Caco-2 (cell line): ENCODE measurements at regions not wholly inside any gene's neighbourhood (a gene's known extent, or its start where the extent isn't known, plus 50 kb on each side); places are given as distances from the start of the nearest gene placed in this dataset.

Experiments used
- BruUV-seq: library from RNA; stranded (reverse); fragments of 400-500 nt; replicated peaks from 2 replicates; lab custom pipeline; 2021; lab: Mats Ljungman, UMichigan
- CTCF ChIA-PET: fragments of 300-600 bp; sonication (Branson Sonifier 250); formaldehyde crosslinking; loops from one replicate; lab custom pipeline; 2022; ENCODE audit warnings: antibody characterized with exemption; lab: Charles Lee
- POLR2A ChIA-PET: fragments of 300-600 bp; sonication (Branson Sonifier 250); formaldehyde crosslinking; loops from one replicate; lab custom pipeline; 2022; ENCODE audit warnings: antibody characterized with exemption; lab: Charles Lee
- DNase-seq, 2 experiments: peaks; one replicate each; pipeline versions ENCODE4 v3.0.0 to v3.0.0-alpha.2; 2020 to 2022
- H3K27me3 ChIP-seq: replicated peaks from 2 replicates; pipeline ENCODE4 v1.6.0; 2011; ENCODE audit warnings: low read length; ENCODE audit not compliant: control insufficient read depth, insufficient read depth
- H3K36me3 ChIP-seq: 2 replicates; pipeline ENCODE4 v1.5.1; 2011; ENCODE audit warnings: low read length; ENCODE audit not compliant: control insufficient read depth, insufficient read depth
- H3K4me1 ChIP-seq: fragments of 250-450 bp; sonication (Bioruptor Pico); 2 replicates; pipeline ENCODE4 v1.5.1; 2020; ENCODE audit warnings: mild to moderate bottlenecking
- H3K4me3 ChIP-seq: 2 replicates; pipeline ENCODE4 v1.5.1; 2011; ENCODE audit warnings: low read depth, mild to moderate bottlenecking, control low read depth, low read length
- H3K9me3 ChIP-seq: fragments of 250-450 bp; sonication (Bioruptor Pico); 2 replicates; pipeline ENCODE4 v1.5.1; 2020; ENCODE audit warnings: mild to moderate bottlenecking, moderate library complexity
- H3K27ac Mint-ChIP-seq: one replicate; pipeline ENCODE4 v1.8.0; 2022; ENCODE audit warnings: mixed read lengths; ENCODE audit not compliant: unreplicated experiment
- H3K27me3 Mint-ChIP-seq: one replicate; pipeline ENCODE4 v1.8.0; 2022; ENCODE audit warnings: mixed read lengths; ENCODE audit not compliant: insufficient read depth, unreplicated experiment
- H3K36me3 Mint-ChIP-seq: one replicate; pipeline ENCODE4 v1.8.0; 2022; ENCODE audit warnings: mild to moderate bottlenecking, mixed read lengths; ENCODE audit not compliant: insufficient read depth, unreplicated experiment
- H3K4me1 Mint-ChIP-seq: one replicate; pipeline ENCODE4 v1.8.0; 2022; ENCODE audit warnings: low read depth, mixed read lengths; ENCODE audit not compliant: unreplicated experiment
- H3K4me3 Mint-ChIP-seq: one replicate; pipeline ENCODE4 v1.8.0; 2022; ENCODE audit warnings: mild to moderate bottlenecking, moderate library complexity, mixed read lengths; ENCODE audit not compliant: unreplicated experiment
- H3K9me3 Mint-ChIP-seq: one replicate; pipeline ENCODE4 v1.8.0; 2022; ENCODE audit warnings: mixed read lengths; ENCODE audit not compliant: unreplicated experiment
- CTCF ChIP-seq, 2 experiments: fragments of 200-600 bp in 1 of 2; IDR thresholded peaks; 1 replicate in 1 of 2; 2 replicates in 1 of 2; pipeline versions ENCODE4 v1.5.1 to v1.8.0; 2011 to 2022; ENCODE audit warnings: antibody characterized with exemption in 1 of 2, control low read depth in 1 of 2, inconsistent platforms in 1 of 2, low read depth in 1 of 2, low read length in 1 of 2, mild to moderate bottlenecking in 1 of 2, moderate library complexity in 1 of 2; ENCODE audit not compliant: insufficient read depth in 1 of 2, severe bottlenecking in 1 of 2, unreplicated experiment in 1 of 2
- intact Hi-C: fragments of 100-400 bp; cut with micrococcal nuclease; formaldehyde crosslinking; loops from one replicate; pipeline ENCODE4 v1.10.0; 2022; ENCODE audit not compliant: unreplicated experiment

GRCh38 chr9:86408121-86408520 lies 53.9 kb upstream of the TUT7 start:
- H3K36me3 Mint-ChIP-seq, result no peaks in the 10 kb centered on the region
- Histone ChIP-seq H3K4me3 (no peak overlapping the region), H3K4me1 (peaks cover 17% of the 10 kb centered on the region), H3K36me3 (no peaks in the 10 kb centered on the region), H3K9me3 (no peaks in the 10 kb centered on the region), H3K27me3 (no peaks in the 10 kb centered on the region)
- peaks cover 22% of the 10 kb centered on the region for H3K4me1 Mint-ChIP-seq
- H3K27me3 Mint-ChIP-seq, result no peaks in the 10 kb centered on the region
- intact Hi-C loops, result no loop called here
- no peak overlapping the region for H3K27ac Mint-ChIP-seq
- H3K9me3 Mint-ChIP-seq, result no peaks in the 10 kb centered on the region
- H3K4me3 Mint-ChIP-seq, result no peak overlapping the region
- DNase-seq, result no peak
- POLR2A ChIA-PET, result no interaction called here
- no peak for TF ChIP-seq CTCF (IDR thresholded peaks at IDR 0.05; ENCODE audit: insufficient read depth in 1 of 2, low read depth in 1 of 2, low read length in 1 of 2, severe bottlenecking in 1 of 2, unreplicated experiment in 1 of 2)
- BruUV-seq, result no TSS peak
- CTCF ChIA-PET, result no interaction called here

GRCh38 chr9:86407022-86407421 lies 52.8 kb upstream of the TUT7 start:
- no peaks in the 10 kb centered on the region for H3K27me3 ChIP-seq
- Mint-ChIP-seq H3K9me3 (no peaks in the 10 kb centered on the region), H3K36me3 (no peaks in the 10 kb centered on the region), H3K27ac (peak overlapping the region; percentile 29), H3K4me3 (no peak overlapping the region), H3K27me3 (no peaks in the 10 kb centered on the region), H3K4me1 (peaks cover 22% of the 10 kb centered on the region)
- no peaks in the 10 kb centered on the region for H3K9me3 ChIP-seq
- no TSS peak for BruUV-seq
- H3K4me1 ChIP-seq, result peaks cover 17% of the 10 kb centered on the region
- H3K36me3 ChIP-seq, result no peaks in the 10 kb centered on the region
- H3K4me3 ChIP-seq, result no peak overlapping the region
- ChIA-PET CTCF (no interaction called here), POLR2A (interaction anchor here (0.6 kb wide), 1 partner anchor 20 kb away, joined by 3 read pairs; no protein-coding TSS in a partner anchor)
- DNase-seq, result peak; percentile 21 to 33
- no peak for TF ChIP-seq CTCF (IDR thresholded peaks at IDR 0.05; ENCODE audit: insufficient read depth in 1 of 2, low read depth in 1 of 2, low read length in 1 of 2, severe bottlenecking in 1 of 2, unreplicated experiment in 1 of 2)
- intact Hi-C loops, result no loop called here

GRCh38 chr9:86406366-86406765 lies 52.2 kb upstream of the TUT7 start:
- peaks cover 17% of the 10 kb centered on the region for H3K4me1 ChIP-seq
- no peaks in the 10 kb centered on the region for H3K9me3 ChIP-seq
- intact Hi-C loops, result no loop called here
- Mint-ChIP-seq H3K4me1 (peaks cover 22% of the 10 kb centered on the region), H3K4me3 (no peak overlapping the region), H3K27me3 (no peaks in the 10 kb centered on the region), H3K36me3 (no peaks in the 10 kb centered on the region), H3K27ac (peak overlapping the region; percentile 29), H3K9me3 (no peaks in the 10 kb centered on the region)
- H3K27me3 ChIP-seq, result no peaks in the 10 kb centered on the region
- POLR2A ChIA-PET, result no interaction called here
- CTCF ChIA-PET, result no interaction called here
- no peaks in the 10 kb centered on the region for H3K36me3 ChIP-seq
- BruUV-seq, result no TSS peak
- no peak overlapping the region for H3K4me3 ChIP-seq
- TF ChIP-seq CTCF (IDR thresholded peaks at IDR 0.05; ENCODE audit: insufficient read depth in 1 of 2, low read depth in 1 of 2, low read length in 1 of 2, severe bottlenecking in 1 of 2, unreplicated experiment in 1 of 2), result no peak
- DNase-seq, result no peak
